Thyroid gland (tissue), 4 donors: ENCODE measurements at regions not wholly inside any gene's neighbourhood (a gene's known extent, or its start where the extent isn't known, plus 50 kb on each side); places are given as distances from the start of the nearest gene placed in this dataset.

Experiments
- CTCF ChIP-seq, 6 experiments: fragments of 200-600 bp in 3 of 6; fragments of 450-650 bp in 3 of 6; sonication (generic) in 3 of 6; IDR thresholded peaks; one replicate each; pipeline ENCODE4 v1.5.1; 2016 to 2019; ENCODE audit warnings: antibody characterized with exemption in 6 of 6, mild to moderate bottlenecking in 2 of 6, inconsistent platforms in 1 of 6, moderate library complexity in 1 of 6
- POLR2A ChIP-seq, 2 donors: fragments of 450-650 bp; IDR thresholded peaks; one replicate each; pipeline ENCODE4 v1.6.1; 2017; ENCODE audit warnings: antibody characterized with exemption in 2 of 2, mild to moderate bottlenecking in 2 of 2, moderate library complexity in 1 of 2

- TF ChIP-seq CTCF (IDR thresholded peaks at IDR 0.05) (no peak), POLR2A (IDR thresholded peaks at IDR 0.05) (no peak)
Observed at GRCh38 chr6:112701201-112701600, 354.1 kb downstream of the RFPL4B start.
